ENCODE measurements at regions not wholly inside any gene's neighbourhood (a gene's known extent, or its start where the extent isn't known, plus 50 kb on each side); places are given as distances from the start of the nearest gene placed in this dataset.

- Histone ChIP-seq H3K4me3 (ENCODE audit: control extremely low read depth in 1 of 5, extremely low read depth in 1 of 5, insufficient read depth in 1 of 5, low read depth in 2 of 5, low read length in 4 of 5) (no peak overlapping the region), H3K4me1 (ENCODE audit: control insufficient read depth in 2 of 2, insufficient read depth in 2 of 2, low read length in 2 of 2) (no peaks in the 10 kb centered on the region), H3K27ac (ENCODE audit: low read length in 2 of 2) (no peak overlapping the region), H2AFZ (ENCODE audit: insufficient read depth, low read depth, low read length, poor library complexity, severe bottlenecking) (no peak overlapping the region), H3K36me3 (replicated peaks in 1 of 2; ENCODE audit: control extremely low read depth in 1 of 2, control insufficient read depth in 1 of 2, extremely low read depth in 1 of 2, insufficient read depth in 2 of 2, low read length in 1 of 2) (no peaks in the 10 kb centered on the region), H3K79me2 (ENCODE audit: control insufficient read depth, insufficient read depth, low read length) (no peaks in the 10 kb centered on the region), H4K20me1 (ENCODE audit: control insufficient read depth, insufficient read depth, low read length, poor library complexity, severe bottlenecking) (no peaks in the 10 kb centered on the region), H3K9ac (ENCODE audit: low read length) (no peak overlapping the region), H3K4me2 (replicated peaks; ENCODE audit: low read depth, low read length, poor library complexity, severe bottlenecking) (no peak overlapping the region), H3K27me3 (replicated peaks in 1 of 4; ENCODE audit: control extremely low read depth in 1 of 4, control insufficient read depth in 3 of 4, insufficient read depth in 4 of 4, low read length in 3 of 4) (no peaks in the 10 kb centered on the region), H3K9me3 (ENCODE audit: control extremely low read depth in 1 of 3, control insufficient read depth in 2 of 3, insufficient read depth in 1 of 3, low read length in 2 of 3) (peaks cover 0 to 3% (median 0%) of the 10 kb centered on the region in 3 donors)
- ATAC-seq (ENCODE audit: low read depth) (no peak), DNase-seq (no peak)
- ChIA-PET CTCF (no interaction called here), POLR2A (no interaction called here)
- intact Hi-C loops (cut with micrococcal nuclease): no loop called here
- H3K27ac Mint-ChIP-seq: no peak overlapping the region
- H3K4me3 Mint-ChIP-seq: no peak overlapping the region
- no peak for TF ChIP-seq EZH2 (IDR thresholded peaks at IDR 0.05; ENCODE audit: borderline replicate concordance, insufficient read depth, low read depth, low read length, poor library complexity, severe bottlenecking)
- WGBS (ENCODE audit: insufficient coverage): 50% methylated on average over 1 of the region's 2 CpGs
- no peaks in the 10 kb centered on the region for H3K4me1 Mint-ChIP-seq
- no peaks in the 10 kb centered on the region for H3K9me3 Mint-ChIP-seq (ENCODE audit: insufficient read depth)
- no peaks in the 10 kb centered on the region for H3K27me3 Mint-ChIP-seq
These were observed 899.3 kb downstream of the SORCS3 start for GRCh38 chr10:105540381-105540780.

- Histone ChIP-seq H3K36me3 (replicated peaks in 1 of 2; ENCODE audit: control extremely low read depth in 1 of 2, control insufficient read depth in 1 of 2, extremely low read depth in 1 of 2, insufficient read depth in 2 of 2, low read length in 1 of 2) (no peaks in the 10 kb centered on the region), H4K20me1 (ENCODE audit: control insufficient read depth, insufficient read depth, low read length, poor library complexity, severe bottlenecking) (no peaks in the 10 kb centered on the region), H2AFZ (ENCODE audit: insufficient read depth, low read depth, low read length, poor library complexity, severe bottlenecking) (no peak overlapping the region), H3K79me2 (ENCODE audit: control insufficient read depth, insufficient read depth, low read length) (no peaks in the 10 kb centered on the region), H3K9me3 (ENCODE audit: control extremely low read depth in 1 of 3, control insufficient read depth in 2 of 3, insufficient read depth in 1 of 3, low read length in 2 of 3) (peaks cover 0 to 3% (median 0%) of the 10 kb centered on the region in 3 donors), H3K4me3 (ENCODE audit: control extremely low read depth in 1 of 5, extremely low read depth in 1 of 5, insufficient read depth in 1 of 5, low read depth in 2 of 5, low read length in 4 of 5) (no peak overlapping the region), H3K27ac (ENCODE audit: low read length in 2 of 2) (no peak overlapping the region), H3K27me3 (replicated peaks in 1 of 4; ENCODE audit: control extremely low read depth in 1 of 4, control insufficient read depth in 3 of 4, insufficient read depth in 4 of 4, low read length in 3 of 4) (no peaks in the 10 kb centered on the region), H3K4me2 (replicated peaks; ENCODE audit: low read depth, low read length, poor library complexity, severe bottlenecking) (no peak overlapping the region), H3K9ac (ENCODE audit: low read length) (no peak overlapping the region), H3K4me1 (ENCODE audit: control insufficient read depth in 2 of 2, insufficient read depth in 2 of 2, low read length in 2 of 2) (no peaks in the 10 kb centered on the region)
- ChIA-PET POLR2A (no interaction called here), CTCF (no interaction called here)
- Mint-ChIP-seq H3K4me3 (no peak overlapping the region), H3K27me3 (no peaks in the 10 kb centered on the region), H3K27ac (no peak overlapping the region), H3K9me3 (ENCODE audit: insufficient read depth) (peaks cover 5% of the 10 kb centered on the region), H3K4me1 (no peaks in the 10 kb centered on the region)
- no peak for TF ChIP-seq EZH2 (IDR thresholded peaks at IDR 0.05; ENCODE audit: borderline replicate concordance, insufficient read depth, low read depth, low read length, poor library complexity, severe bottlenecking)
- TF ChIP-seq CTCF (IDR thresholded peaks at IDR 0.05): no peak
- WGBS (ENCODE audit: insufficient coverage): 17% methylated on average over 2 of the region's 4 CpGs
- DNase-seq (no peak), ATAC-seq (ENCODE audit: low read depth) (no peak)
- intact Hi-C loops (cut with micrococcal nuclease): no loop called here
These were observed 897.8 kb downstream of the SORCS3 start for GRCh38 chr10:105538874-105539273.

Measured in B cell (primary cell).